Ectodermal cell (in vitro differentiated cells): ENCODE measurements at regions not wholly inside any gene's neighbourhood (a gene's known extent, or its start where the extent isn't known, plus 50 kb on each side); places are given as distances from the start of the nearest gene placed in this dataset.

ENCODE experiments used
- H3K27ac ChIP-seq: 2 replicates; pipeline ENCODE4 v1.7.0; 2013; ENCODE audit warnings: mild to moderate bottlenecking, low read depth, low read length; ENCODE audit not compliant: insufficient read depth, poor library complexity, severe bottlenecking
- H3K27me3 ChIP-seq: 2 replicates; pipeline ENCODE4 v1.7.0; 2013; ENCODE audit warnings: mild to moderate bottlenecking, low read length; ENCODE audit not compliant: insufficient read depth, control insufficient read depth, poor library complexity, severe bottlenecking
- H3K36me3 ChIP-seq: one replicate; pipeline ENCODE4 v1.7.0; 2013; ENCODE audit warnings: low read length; ENCODE audit not compliant: control insufficient read depth, insufficient read depth
- H3K4me1 ChIP-seq: one replicate; pipeline ENCODE4 v1.7.0; 2013; ENCODE audit warnings: low read length; ENCODE audit not compliant: control insufficient read depth, insufficient read depth
- H3K4me3 ChIP-seq: 2 replicates; pipeline ENCODE4 v1.7.0; 2013; ENCODE audit warnings: low read depth, low read length, control low read depth; ENCODE audit not compliant: insufficient read depth
- H3K9me3 ChIP-seq: 2 replicates; pipeline ENCODE4 v1.7.0; 2013; ENCODE audit warnings: mild to moderate bottlenecking, low read length, moderate library complexity; ENCODE audit not compliant: control insufficient read depth
- WGBS, 2 experiments: methylation state at CpG; one replicate each; pipeline ENCODE4 v1.1.7; 2013; ENCODE audit warnings: missing lambda C conversion rate in 2 of 2; 5-methylcytosine and 5-hydroxymethylcytosine counted together

GRCh38 chr15:69653306-69653705 is 200.7 kb downstream of the RPLP1 start:
- Histone ChIP-seq H3K9me3 (no peaks in the 10 kb centered on the region), H3K4me1 (peaks cover 5% of the 10 kb centered on the region), H3K27ac (no peak overlapping the region), H3K27me3 (no peaks in the 10 kb centered on the region), H3K36me3 (no peaks in the 10 kb centered on the region), H3K4me3 (no peak overlapping the region)
- whole genome bisulfite sequencing, 2 experiments = 88 to 95% methylated on average over 1 of the region's 1 CpG

GRCh38 chr15:69653846-69654245 is 201.2 kb downstream of the RPLP1 start:
- 90 to 96% methylated on average over 2 of the region's 2 CpGs for WGBS, 2 experiments

GRCh38 chr15:69656271-69657030 is 203.8 kb downstream of the RPLP1 start:
- Histone ChIP-seq H3K4me3 (no peak overlapping the region), H3K36me3 (no peaks in the 10 kb centered on the region), H3K4me1 (no peaks in the 10 kb centered on the region), H3K27me3 (no peaks in the 10 kb centered on the region), H3K27ac (no peak overlapping the region), H3K9me3 (no peaks in the 10 kb centered on the region)
- WGBS, 2 experiments = 95 to 96% methylated on average over 10 of the region's 10 CpGs

More at GRCh38 chr15:69653846-69654245, 201.2 kb downstream of the RPLP1 start:
- H3K27me3 ChIP-seq = no peaks in the 10 kb centered on the region
- no peak overlapping the region for H3K27ac ChIP-seq
- no peaks in the 10 kb centered on the region for H3K9me3 ChIP-seq
- no peak overlapping the region for H3K4me3 ChIP-seq
- no peaks in the 10 kb centered on the region for H3K36me3 ChIP-seq
- peaks cover 4% of the 10 kb centered on the region for H3K4me1 ChIP-seq

- H3K4me3 ChIP-seq = no peak overlapping the region
- WGBS, 2 experiments = 95 to 98% methylated on average over 6 of the region's 6 CpGs
- H3K9me3 ChIP-seq = no peaks in the 10 kb centered on the region
- no peaks in the 10 kb centered on the region for H3K4me1 ChIP-seq
- no peaks in the 10 kb centered on the region for H3K36me3 ChIP-seq
- no peak overlapping the region for H3K27ac ChIP-seq
- no peaks in the 10 kb centered on the region for H3K27me3 ChIP-seq
Measured at GRCh38 chr15:69657626-69658025, 205.0 kb downstream of the RPLP1 start.

- Histone ChIP-seq H3K27me3 (no peaks in the 10 kb centered on the region), H3K4me1 (no peaks in the 10 kb centered on the region), H3K36me3 (no peaks in the 10 kb centered on the region), H3K27ac (no peak overlapping the region), H3K4me3 (no peak overlapping the region), H3K9me3 (no peaks in the 10 kb centered on the region)
- WGBS, 2 experiments = 94 to 96% methylated on average over 8 of the region's 8 CpGs
Measured at GRCh38 chr15:69658411-69658945, 205.9 kb downstream of the RPLP1 start.

- no peaks in the 10 kb centered on the region for H3K27me3 ChIP-seq
- H3K36me3 ChIP-seq = no peaks in the 10 kb centered on the region
- WGBS, 2 experiments = 96% methylated on average over 5 of the region's 5 CpGs
- no peak overlapping the region for H3K4me3 ChIP-seq
- H3K9me3 ChIP-seq = no peaks in the 10 kb centered on the region
- no peak overlapping the region for H3K27ac ChIP-seq
- H3K4me1 ChIP-seq = peaks cover under 1% of the 10 kb centered on the region
Measured at GRCh38 chr15:69659454-69660050, 206.9 kb downstream of the RPLP1 start.

GRCh38 chr15:69660114-69660513 is 207.5 kb downstream of the RPLP1 start:
- Histone ChIP-seq H3K4me1 (peaks cover 6% of the 10 kb centered on the region), H3K9me3 (no peaks in the 10 kb centered on the region), H3K36me3 (no peaks in the 10 kb centered on the region), H3K27ac (no peak overlapping the region), H3K27me3 (no peaks in the 10 kb centered on the region), H3K4me3 (no peak overlapping the region)
- 92 to 96% methylated on average over 2 of the region's 2 CpGs for WGBS, 2 experiments

GRCh38 chr15:69660658-69661405 is 208.2 kb downstream of the RPLP1 start:
- no peak overlapping the region for H3K4me3 ChIP-seq
- H3K4me1 ChIP-seq = peaks cover 11% of the 10 kb centered on the region
- no peaks in the 10 kb centered on the region for H3K36me3 ChIP-seq
- no peaks in the 10 kb centered on the region for H3K9me3 ChIP-seq
- no peak overlapping the region for H3K27ac ChIP-seq
- WGBS, 2 experiments = 91 to 93% methylated on average over 7 of the region's 7 CpGs
- no peaks in the 10 kb centered on the region for H3K27me3 ChIP-seq

GRCh38 chr15:69661446-69661845 is 208.8 kb downstream of the RPLP1 start:
- Histone ChIP-seq H3K4me1 (peaks cover 17% of the 10 kb centered on the region), H3K27me3 (no peaks in the 10 kb centered on the region), H3K27ac (no peak overlapping the region), H3K9me3 (no peaks in the 10 kb centered on the region), H3K4me3 (no peak overlapping the region), H3K36me3 (no peaks in the 10 kb centered on the region)
- WGBS, 2 experiments = 95 to 97% methylated on average over 6 of the region's 6 CpGs
